ENCODE measurements at regions not wholly inside any gene's neighbourhood (a gene's known extent, or its start where the extent isn't known, plus 50 kb on each side); places are given as distances from the start of the nearest gene placed in this dataset.
A peak's percentile ranks its signal among the peaks of the same experiment; 100 is the strongest.

DNA sequence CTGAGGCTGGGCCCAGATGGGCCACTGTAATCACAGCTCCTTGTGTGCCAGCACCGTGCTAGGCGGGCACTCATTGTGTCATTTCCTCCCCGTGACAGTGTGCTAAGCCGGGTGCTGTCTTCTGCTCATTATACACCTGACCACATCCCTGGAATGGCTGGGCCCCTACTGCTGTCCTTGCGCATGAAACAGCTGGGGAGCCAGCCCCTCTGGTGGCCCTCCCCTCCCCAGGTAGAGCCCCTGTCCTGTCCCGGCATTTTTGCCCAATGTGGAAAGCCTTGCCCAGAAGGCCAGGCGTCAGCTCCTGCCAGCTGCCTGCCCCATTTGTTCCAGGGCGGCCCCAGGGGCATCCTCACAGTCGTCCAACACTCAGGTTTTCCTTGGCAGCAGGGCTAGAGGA lies 107.4 kb upstream of the CASZ1 start:
- in situ Hi-C loops (cut with HindIII; ENCODE audit: low pct_unique_long_range_greater_than_20kb, low sequenced_read_pairs) = no loop called here
- no peak for DNase-seq (ENCODE audit: low read depth, low spot score)

DNA sequence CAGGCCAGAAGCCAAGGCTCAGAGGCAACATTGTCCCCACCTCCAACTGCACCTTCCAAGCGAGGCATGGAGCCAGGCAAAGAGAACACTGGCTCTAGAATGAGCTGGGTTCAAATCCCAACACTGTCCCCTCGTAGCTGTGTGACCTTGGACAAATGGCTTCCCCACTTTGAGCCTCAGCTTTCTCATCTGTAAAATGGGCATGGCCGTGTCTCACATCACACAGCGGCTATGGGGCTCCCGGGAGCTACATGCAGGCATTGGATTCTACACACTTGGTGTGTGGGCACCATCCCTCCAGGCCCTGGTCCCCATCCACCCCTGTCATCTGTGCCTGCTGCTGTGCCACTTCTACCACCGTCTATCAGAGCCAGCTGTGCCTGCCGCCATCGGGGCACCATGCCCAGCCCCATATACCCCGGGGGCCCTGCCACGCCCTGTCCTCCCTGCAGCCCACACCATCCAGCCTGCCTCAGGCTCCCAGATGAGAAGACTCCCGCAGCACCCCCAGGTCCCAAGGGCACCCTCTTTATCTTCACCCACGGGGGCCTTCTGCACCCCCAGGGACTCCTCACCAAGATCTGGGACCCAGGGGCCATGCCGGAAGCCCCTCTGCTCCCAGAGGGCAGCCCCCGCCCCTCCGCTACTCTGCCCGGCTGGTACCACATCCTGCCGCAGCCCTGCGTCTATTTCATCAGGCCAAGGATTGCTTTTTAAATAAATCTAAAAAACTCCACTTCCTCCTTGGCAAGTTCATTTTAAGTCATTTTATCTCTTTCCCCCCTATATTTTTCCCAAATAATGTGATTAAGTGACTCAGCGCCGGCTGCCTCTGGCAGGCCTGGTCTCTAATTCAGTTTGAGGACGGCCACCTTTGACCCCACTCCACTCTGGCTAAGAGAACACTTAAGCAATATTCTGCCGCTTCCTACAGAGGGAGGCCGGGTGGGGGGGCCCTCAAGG lies 107.8 kb upstream of the TARDBP start:
- no peak for DNase-seq (ENCODE audit: low read depth, low spot score)
- in situ Hi-C loops (cut with HindIII; ENCODE audit: low pct_unique_long_range_greater_than_20kb, low sequenced_read_pairs) = no loop called here

DNA sequence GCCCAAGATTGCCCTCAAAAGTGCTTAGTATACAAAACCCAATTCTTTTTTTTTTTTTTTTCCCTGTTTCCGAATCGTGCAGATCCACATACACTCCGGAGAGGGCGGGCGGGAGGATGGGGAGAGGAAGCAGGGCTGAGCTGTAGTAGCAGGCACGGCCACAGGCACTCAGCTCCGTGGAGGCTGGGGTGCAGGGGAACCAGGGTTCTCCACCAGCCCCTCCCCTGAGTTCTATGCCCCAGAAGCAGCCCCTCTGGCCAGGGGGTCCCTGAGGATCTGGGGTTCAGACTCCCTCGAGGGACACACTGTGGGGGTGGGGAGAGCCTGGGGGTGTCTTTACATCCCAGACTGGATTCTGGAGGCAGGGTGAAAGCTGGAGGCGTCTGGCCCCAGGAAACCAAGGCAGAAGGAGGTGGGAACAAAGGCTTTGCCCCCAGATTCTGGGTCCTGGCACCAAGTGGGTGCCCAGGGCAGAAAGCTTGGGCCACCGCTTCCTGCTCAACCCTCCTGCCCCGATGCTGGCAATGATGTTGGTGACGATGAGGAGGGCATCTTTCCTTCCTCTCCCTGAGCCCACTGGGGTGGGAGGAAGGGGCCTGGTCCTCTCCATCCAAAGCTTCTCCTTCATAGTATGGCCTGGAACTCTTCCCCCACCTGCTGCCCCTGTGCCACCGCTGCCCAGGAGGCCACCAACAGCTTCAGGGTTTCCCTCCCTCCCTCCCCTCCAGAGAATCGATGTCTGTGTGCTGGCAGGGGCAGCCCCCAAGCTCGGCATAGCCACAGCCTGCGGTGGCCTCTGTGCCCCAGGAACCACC lies 106.4 kb upstream of the TARDBP start:
- no peak for DNase-seq (ENCODE audit: low read depth, low spot score)
- in situ Hi-C loops (cut with HindIII; ENCODE audit: low pct_unique_long_range_greater_than_20kb, low sequenced_read_pairs) = no loop called here

GRCh38 chr1:10906866-10907519 lies 105.5 kb upstream of the TARDBP start:
- in situ Hi-C loops (cut with HindIII; ENCODE audit: low pct_unique_long_range_greater_than_20kb, low sequenced_read_pairs) = no loop called here
- no peak for DNase-seq (ENCODE audit: low read depth, low spot score)

DNA sequence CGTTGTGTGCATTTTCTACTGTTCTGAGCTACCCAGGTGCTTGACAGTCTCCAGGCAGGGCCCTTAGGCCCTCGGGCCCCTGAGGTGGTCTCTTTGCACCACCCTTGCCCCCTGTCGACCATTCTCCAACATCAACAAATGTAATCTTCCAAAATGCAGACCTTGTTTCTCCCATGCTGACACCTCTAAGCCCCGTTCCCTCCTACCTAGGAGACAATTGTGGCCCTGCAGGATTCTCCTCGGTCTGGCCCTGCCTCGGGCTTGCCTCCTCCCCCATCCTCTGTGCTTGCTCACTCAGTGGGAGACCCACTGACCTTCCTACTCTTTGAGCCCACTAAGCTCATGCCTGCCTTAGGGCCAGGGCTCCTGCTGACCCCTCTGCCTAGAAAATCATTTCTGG lies 104.2 kb upstream of the TARDBP start:
- DNase-seq (ENCODE audit: low read depth, low spot score) = no peak
- in situ Hi-C loops (cut with HindIII; ENCODE audit: low pct_unique_long_range_greater_than_20kb, low sequenced_read_pairs) = no loop called here

GRCh38 chr1:10909697-10910680 lies 102.5 kb upstream of the TARDBP start:
- DNase-seq (ENCODE audit: low read depth, low spot score) = peak; percentile 59
- in situ Hi-C loops (cut with HindIII; ENCODE audit: low pct_unique_long_range_greater_than_20kb, low sequenced_read_pairs) = no loop called here

GRCh38 chr1:10910681-10911489 lies 101.6 kb upstream of the TARDBP start:
- DNase-seq (ENCODE audit: low read depth, low spot score) = no peak
- in situ Hi-C loops (cut with HindIII; ENCODE audit: low pct_unique_long_range_greater_than_20kb, low sequenced_read_pairs) = no loop called here

DNA sequence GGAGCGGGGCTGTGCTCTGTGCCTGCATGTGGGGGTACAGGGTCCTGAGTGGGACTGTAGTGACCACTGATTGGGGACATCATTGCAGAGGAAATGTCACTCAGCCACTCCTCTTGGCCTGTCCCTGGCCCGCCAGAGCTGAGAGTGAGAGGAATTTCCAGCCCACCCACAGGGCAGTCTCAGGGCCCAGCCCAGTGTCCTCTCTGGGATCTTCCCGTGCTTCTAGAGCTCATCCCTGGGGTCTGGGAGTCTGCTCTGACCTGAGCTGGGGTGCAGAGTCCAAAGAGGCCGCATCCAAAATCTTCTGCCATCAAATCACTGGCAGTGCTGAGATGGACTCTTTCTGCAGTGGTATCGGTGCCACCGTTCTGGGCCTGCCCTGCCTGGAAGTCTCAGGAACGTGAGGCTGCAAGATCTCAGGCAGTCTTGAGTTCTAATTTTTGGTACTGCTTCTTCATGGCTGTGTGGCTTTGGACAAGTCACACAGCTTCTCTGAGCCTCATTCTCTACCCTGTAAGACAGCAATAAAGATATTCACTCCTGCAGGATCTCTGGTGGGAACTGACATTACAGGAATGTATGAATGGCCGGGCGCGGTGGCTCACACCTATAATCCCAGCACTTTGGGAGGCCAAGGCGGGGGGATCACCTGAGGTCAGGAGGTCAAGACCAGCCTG lies 100.8 kb upstream of the TARDBP start:
- in situ Hi-C loops (cut with HindIII; ENCODE audit: low pct_unique_long_range_greater_than_20kb, low sequenced_read_pairs) = no loop called here
- no peak for DNase-seq (ENCODE audit: low read depth, low spot score)

DNA sequence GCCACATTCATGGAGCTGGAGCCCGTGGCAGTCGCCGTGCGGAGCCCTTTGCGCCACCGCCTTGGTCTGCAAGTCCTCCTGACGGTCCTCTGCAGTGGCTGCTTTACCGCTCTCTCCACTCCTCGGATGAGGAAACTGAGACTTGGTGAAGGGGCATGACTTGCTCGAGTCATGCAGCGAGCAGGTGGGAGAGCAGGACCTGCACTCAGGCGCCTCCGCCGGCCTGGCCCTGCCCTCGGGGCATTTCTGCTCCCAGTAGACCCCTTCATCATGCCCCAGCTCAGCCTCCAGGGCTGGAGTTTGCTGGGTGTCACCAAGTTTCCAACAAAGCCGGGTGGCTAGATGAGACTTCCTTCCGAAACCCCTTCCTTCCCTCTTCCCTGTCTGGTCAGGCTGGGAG lies 100.0 kb upstream of the TARDBP start:
- no peak for DNase-seq (ENCODE audit: low read depth, low spot score)
- in situ Hi-C loops (cut with HindIII; ENCODE audit: low pct_unique_long_range_greater_than_20kb, low sequenced_read_pairs) = no loop called here

GRCh38 chr1:10914056-10914455 lies 98.4 kb upstream of the TARDBP start:
- in situ Hi-C loops (cut with HindIII; ENCODE audit: low pct_unique_long_range_greater_than_20kb, low sequenced_read_pairs) = no loop called here
- DNase-seq (ENCODE audit: low read depth, low spot score) = no peak

- no peak for DNase-seq (ENCODE audit: low read depth, low spot score)
- in situ Hi-C loops (cut with HindIII; ENCODE audit: low pct_unique_long_range_greater_than_20kb, low sequenced_read_pairs) = no loop called here
Observed at GRCh38 chr1:10915594-10915993, 96.9 kb upstream of the TARDBP start.

- in situ Hi-C loops (cut with HindIII; ENCODE audit: low pct_unique_long_range_greater_than_20kb, low sequenced_read_pairs) = no loop called here
- no peak for DNase-seq (ENCODE audit: low read depth, low spot score)
Observed at GRCh38 chr1:10916311-10916710, 96.1 kb upstream of the TARDBP start.

DNA sequence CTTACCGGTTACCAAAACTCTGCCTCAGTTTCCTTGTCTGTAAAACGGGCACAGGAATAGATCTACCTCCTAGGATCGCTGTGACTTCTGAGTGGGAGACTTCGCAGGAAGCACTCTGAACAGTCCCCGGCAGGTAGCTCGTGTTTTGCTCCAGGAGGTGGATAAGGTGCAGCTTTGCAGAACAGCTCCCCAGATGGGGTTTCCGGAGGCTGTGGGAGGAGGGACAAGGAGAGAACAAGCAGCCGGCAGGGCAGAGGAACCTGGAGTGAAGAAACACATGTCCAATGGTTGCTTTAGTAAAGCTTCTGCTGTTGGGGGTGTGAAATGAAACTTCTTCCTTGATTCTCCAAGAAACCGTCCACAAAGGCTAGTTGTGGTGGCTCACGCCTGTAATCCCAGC lies 95.5 kb upstream of the TARDBP start:
- DNase-seq (ENCODE audit: low read depth, low spot score) = no peak
- in situ Hi-C loops (cut with HindIII; ENCODE audit: low pct_unique_long_range_greater_than_20kb, low sequenced_read_pairs) = no loop called here

DNA sequence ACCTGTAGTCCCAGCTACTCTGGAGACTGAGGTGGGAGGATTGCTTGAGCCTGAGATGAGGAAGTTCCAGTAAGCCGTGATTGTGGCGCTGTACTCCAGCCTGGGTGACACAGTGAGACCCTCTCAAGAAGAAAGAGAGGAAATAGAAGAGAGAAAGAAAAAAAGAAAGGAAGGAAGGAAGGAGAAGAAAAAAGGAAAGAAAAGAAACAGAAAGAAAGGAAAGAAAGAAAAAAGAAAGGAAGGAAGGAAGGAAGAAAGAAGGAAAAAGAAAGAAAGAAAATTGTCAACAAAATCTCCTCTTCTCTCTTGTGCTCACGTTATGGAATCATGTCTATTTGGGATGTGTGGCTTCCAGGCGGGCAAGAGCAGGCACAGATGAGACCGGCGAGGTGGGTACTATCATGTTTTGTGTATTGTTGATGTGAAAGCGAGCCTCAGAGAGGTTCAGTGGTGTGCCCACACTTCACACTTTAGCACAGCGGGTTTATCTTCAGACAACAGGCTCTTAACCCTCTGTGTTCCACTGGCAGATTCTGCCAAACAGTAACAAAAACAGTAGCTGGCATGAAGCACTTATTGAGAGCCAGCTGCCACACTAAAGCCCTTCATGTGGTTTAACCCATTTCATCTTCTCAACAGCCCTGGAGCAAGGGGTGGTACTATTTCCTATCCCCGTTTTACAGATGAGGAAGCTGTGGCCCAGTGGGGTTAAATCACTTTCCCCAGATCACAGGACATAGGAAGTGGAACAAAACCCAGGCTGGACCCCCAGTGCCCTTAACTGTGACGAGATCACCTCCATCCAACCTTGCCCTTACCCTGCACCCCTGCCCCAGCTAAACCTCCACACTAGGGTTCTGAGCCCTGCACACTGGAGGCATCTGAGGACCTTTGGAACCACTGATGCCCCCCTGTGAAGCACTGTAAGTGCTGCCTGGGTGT lies 94.7 kb upstream of the TARDBP start:
- no peak for DNase-seq (ENCODE audit: low read depth, low spot score)
- in situ Hi-C loops (cut with HindIII; ENCODE audit: low pct_unique_long_range_greater_than_20kb, low sequenced_read_pairs) = no loop called here

GRCh38 chr1:10918531-10918930 lies 93.9 kb upstream of the TARDBP start:
- in situ Hi-C loops (cut with HindIII; ENCODE audit: low pct_unique_long_range_greater_than_20kb, low sequenced_read_pairs) = no loop called here
- DNase-seq (ENCODE audit: low read depth, low spot score) = no peak
